ENCODE measurements at regions not wholly inside any gene's neighbourhood (a gene's known extent, or its start where the extent isn't known, plus 50 kb on each side); places are given as distances from the start of the nearest gene placed in this dataset.

DNA sequence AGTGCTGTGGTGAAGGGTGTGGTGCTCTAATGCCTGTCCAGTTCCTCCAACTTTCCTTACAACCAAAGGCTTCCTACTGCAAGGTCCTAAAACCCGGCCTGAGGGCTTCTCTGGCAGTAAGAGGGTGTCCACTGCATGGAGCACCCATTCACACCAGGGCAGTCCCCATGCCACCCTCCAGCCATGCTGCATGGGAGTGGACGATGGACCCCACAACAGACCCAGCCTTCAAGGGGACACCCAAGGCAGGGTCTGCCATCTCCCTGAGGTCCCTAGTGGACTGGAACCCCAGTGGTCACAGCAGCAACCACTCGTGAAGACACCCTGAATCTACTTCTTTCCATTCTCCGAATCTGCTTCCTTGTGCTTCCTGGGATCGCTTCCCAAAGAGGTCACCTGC, 117.6 kb upstream of the SOX1 start:
- TF ChIP-seq, protein P1, sequence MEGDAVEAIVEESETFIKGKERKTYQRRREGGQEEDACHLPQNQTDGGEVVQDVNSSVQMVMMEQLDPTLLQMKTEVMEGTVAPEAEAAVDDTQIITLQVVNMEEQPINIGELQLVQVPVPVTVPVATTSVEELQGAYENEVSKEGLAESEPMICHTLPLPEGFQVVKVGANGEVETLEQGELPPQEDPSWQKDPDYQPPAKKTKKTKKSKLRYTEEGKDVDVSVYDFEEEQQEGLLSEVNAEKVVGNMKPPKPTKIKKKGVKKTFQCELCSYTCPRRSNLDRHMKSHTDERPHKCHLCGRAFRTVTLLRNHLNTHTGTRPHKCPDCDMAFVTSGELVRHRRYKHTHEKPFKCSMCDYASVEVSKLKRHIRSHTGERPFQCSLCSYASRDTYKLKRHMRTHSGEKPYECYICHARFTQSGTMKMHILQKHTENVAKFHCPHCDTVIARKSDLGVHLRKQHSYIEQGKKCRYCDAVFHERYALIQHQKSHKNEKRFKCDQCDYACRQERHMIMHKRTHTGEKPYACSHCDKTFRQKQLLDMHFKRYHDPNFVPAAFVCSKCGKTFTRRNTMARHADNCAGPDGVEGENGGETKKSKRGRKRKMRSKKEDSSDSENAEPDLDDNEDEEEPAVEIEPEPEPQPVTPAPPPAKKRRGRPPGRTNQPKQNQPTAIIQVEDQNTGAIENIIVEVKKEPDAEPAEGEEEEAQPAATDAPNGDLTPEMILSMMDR (conservative IDR thresholded peaks at IDR 0.05): no peak
- TF ChIP-seq ZFX (IDR thresholded peaks at IDR 0.05): no peak

Data from C4-2B (cell line).